SK-N-MC (cell line): ENCODE measurements at regions not wholly inside any gene's neighbourhood (a gene's known extent, or its start where the extent isn't known, plus 50 kb on each side); places are given as distances from the start of the nearest gene placed in this dataset.

ENCODE experiments used
- EZH2 ChIP-seq: fragments of 200-600 bp; sonication (generic); IDR thresholded peaks from one replicate; pipeline ENCODE4 v1.6.1; 2017; ENCODE audit warnings: antibody characterized with exemption
- FOXP2 ChIP-seq: optimal IDR thresholded peaks from 2 replicates; pipeline ENCODE3; 2011; ENCODE audit warnings: mild to moderate bottlenecking, moderate library complexity; ENCODE audit not compliant: insufficient read depth; ENCODE audit errors: extremely low read length, control extremely low read depth
- POLR2AphosphoS5 ChIP-seq: IDR thresholded peaks from 2 replicates; pipeline ENCODE4 v1.6.1; 2012; ENCODE audit warnings: mild to moderate bottlenecking, low read depth, low read length, borderline replicate concordance

DNA sequence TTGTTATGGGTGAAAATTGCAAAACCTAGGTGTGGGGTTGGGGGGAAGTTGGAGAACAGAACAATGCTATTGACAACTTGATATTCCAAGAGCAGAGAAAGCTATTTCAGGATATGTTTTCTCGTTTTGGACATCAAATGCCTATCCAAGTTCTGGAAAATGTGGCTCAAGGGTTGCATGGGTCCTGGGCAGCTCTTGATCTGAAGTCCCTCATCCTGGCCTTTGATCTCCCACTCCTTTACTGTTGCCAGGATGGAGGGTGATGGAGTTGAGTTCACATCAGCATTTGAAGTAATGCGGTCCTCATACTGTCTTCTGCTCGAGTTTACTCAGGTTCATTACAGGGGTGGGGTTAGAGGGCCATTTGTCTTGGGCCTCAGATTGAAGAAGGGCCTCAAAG lies 76.9 kb upstream of the RPS23 start:
- no peak for TF ChIP-seq EZH2
- TF ChIP-seq POLR2AphosphoS5 = no peak
- no peak for TF ChIP-seq FOXP2
